MM.1S (cell line): ENCODE measurements at regions not wholly inside any gene's neighbourhood (a gene's known extent, or its start where the extent isn't known, plus 50 kb on each side); places are given as distances from the start of the nearest gene placed in this dataset.

Experiments
- DNase-seq: peaks from one replicate; pipeline ENCODE4 v3.0.0-alpha.2; 2015
- H2AFZ ChIP-seq: fragments of 300-600 bp; sonication (generic); 2 replicates; pipeline ENCODE4 v1.6.0; 2016; ENCODE audit warnings: antibody characterized with exemption, low read length
- H3F3A ChIP-seq: fragments of 300-600 bp; sonication (generic); 2 replicates; pipeline ENCODE4 v1.6.1; 2016; ENCODE audit warnings: mild to moderate bottlenecking, antibody characterized with exemption, low read length, moderate library complexity, mixed read lengths; ENCODE audit not compliant: insufficient read depth
- H3K27ac ChIP-seq: fragments of 300-600 bp; sonication (generic); 2 replicates; pipeline ENCODE4 v1.5.1; 2016; ENCODE audit warnings: mild to moderate bottlenecking, low read length
- H3K27me3 ChIP-seq: fragments of 300-600 bp; sonication (generic); replicated peaks from 2 replicates; pipeline ENCODE4 v1.6.0; 2016; ENCODE audit warnings: low read length; ENCODE audit not compliant: insufficient read depth
- H3K36me3 ChIP-seq: fragments of 300-600 bp; sonication (generic); replicated peaks from 2 replicates; pipeline ENCODE4 v1.6.1; 2016; ENCODE audit warnings: mild to moderate bottlenecking, low read length, mixed read lengths; ENCODE audit not compliant: insufficient read depth
- H3K4me1 ChIP-seq: fragments of 300-600 bp; sonication (generic); 2 replicates; pipeline ENCODE4 v1.6.1; 2016; ENCODE audit warnings: low read length, mixed read lengths
- H3K4me2 ChIP-seq: fragments of 300-600 bp; sonication (generic); 2 replicates; pipeline ENCODE4 v1.6.0; 2016; ENCODE audit warnings: low read depth, low read length
- H3K4me3 ChIP-seq: fragments of 300-600 bp; sonication (generic); 2 replicates; pipeline ENCODE4 v1.5.1; 2016; ENCODE audit warnings: low read length, mixed read lengths
- H3K79me2 ChIP-seq: fragments of 300-600 bp; sonication (generic); 2 replicates; pipeline ENCODE4 v1.6.1; 2016; ENCODE audit warnings: mixed run types, low read length, mixed read lengths
- H3K9ac ChIP-seq: fragments of 300-600 bp; sonication (generic); 2 replicates; pipeline ENCODE4 v1.6.1; 2016; ENCODE audit warnings: low read length, mixed read lengths
- H3K9me2 ChIP-seq: fragments of 300-600 bp; sonication (generic); replicated peaks from 2 replicates; pipeline ENCODE4 v1.6.1; 2016; ENCODE audit warnings: mild to moderate bottlenecking, low read length, mixed read lengths; ENCODE audit not compliant: insufficient read depth
- H3K9me3 ChIP-seq: fragments of 300-600 bp; sonication (generic); replicated peaks from 2 replicates; pipeline ENCODE4 v1.6.1; 2016; ENCODE audit warnings: mild to moderate bottlenecking, low read length, mixed read lengths; ENCODE audit not compliant: insufficient read depth
- H4K20me1 ChIP-seq: fragments of 300-600 bp; sonication (generic); 2 replicates; pipeline ENCODE4 v1.6.1; 2016; ENCODE audit warnings: mild to moderate bottlenecking, low read length, moderate library complexity, mixed read lengths; ENCODE audit not compliant: insufficient read depth
- CTCF ChIP-seq: fragments of 300-600 bp; sonication (generic); IDR thresholded peaks from 2 replicates; pipeline ENCODE4 v1.5.1; 2016; ENCODE audit warnings: antibody characterized with exemption, low read length, mixed read lengths
- EZH2 ChIP-seq: fragments of 300-600 bp; sonication (generic); optimal IDR thresholded peaks from 2 replicates; pipeline ENCODE3; 2017; ENCODE audit warnings: low read depth, mild to moderate bottlenecking, antibody characterized with exemption, low read length, mixed read lengths
- EZH2phosphoT487 ChIP-seq: fragments of 300-600 bp; sonication (generic); IDR thresholded peaks from 2 replicates; pipeline ENCODE4 v1.6.1; 2018; ENCODE audit warnings: antibody characterized with exemption, low read length

DNA sequence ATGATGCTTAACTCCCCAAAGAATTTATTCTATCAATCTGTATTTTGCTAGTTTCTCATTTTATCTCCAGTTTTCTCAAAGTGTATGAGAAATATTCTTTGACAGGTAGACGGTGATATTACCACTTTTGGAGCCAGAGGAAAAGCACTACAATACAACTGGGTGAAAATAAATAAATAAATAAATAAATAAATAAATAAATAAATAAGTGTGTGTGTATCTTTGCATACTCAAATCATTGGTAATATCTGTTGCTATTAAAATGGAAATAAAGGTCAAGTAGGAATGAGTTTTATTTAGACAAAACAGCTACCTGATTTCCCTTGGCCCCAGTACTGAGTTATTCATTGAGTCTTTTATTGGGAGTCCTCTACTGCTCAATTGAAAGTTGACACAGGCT is 114.3 kb downstream of the RBMX2 start:
- Histone ChIP-seq H3K27ac (no peak overlapping the region), H3F3A (no peaks in the 10 kb centered on the region), H3K4me3 (no peak overlapping the region), H3K27me3 (no peaks in the 10 kb centered on the region), H3K4me2 (no peak overlapping the region), H3K9ac (no peak overlapping the region), H3K9me3 (no peaks in the 10 kb centered on the region), H2AFZ (no peak overlapping the region), H3K36me3 (no peaks in the 10 kb centered on the region), H4K20me1 (no peaks in the 10 kb centered on the region), H3K79me2 (no peaks in the 10 kb centered on the region), H3K4me1 (no peaks in the 10 kb centered on the region), H3K9me2 (no peaks in the 10 kb centered on the region)
- no peak for DNase-seq
- TF ChIP-seq CTCF (no peak), EZH2phosphoT487 (no peak), EZH2 (no peak)

GRCh38 chrX:130523460-130524394 is 121.9 kb downstream of the RBMX2 start:
- Histone ChIP-seq H3K79me2 (no peaks in the 10 kb centered on the region), H3K9ac (no peak overlapping the region), H3K9me3 (no peaks in the 10 kb centered on the region), H3F3A (no peaks in the 10 kb centered on the region), H3K4me2 (no peak overlapping the region), H4K20me1 (no peaks in the 10 kb centered on the region), H3K36me3 (no peaks in the 10 kb centered on the region), H3K4me1 (no peaks in the 10 kb centered on the region), H3K27ac (no peak overlapping the region), H3K9me2 (no peaks in the 10 kb centered on the region), H3K4me3 (no peak overlapping the region), H3K27me3 (no peaks in the 10 kb centered on the region), H2AFZ (no peak overlapping the region)
- TF ChIP-seq CTCF (no peak), EZH2phosphoT487 (no peak), EZH2 (no peak)
- DNase-seq: no peak

- Histone ChIP-seq H2AFZ (no peak overlapping the region), H3K4me3 (no peak overlapping the region), H3K36me3 (no peaks in the 10 kb centered on the region)
Observed at GRCh38 chrX:130524476-130525194, 122.8 kb downstream of the RBMX2 start.

More at GRCh38 chrX:130524476-130525194, 122.8 kb downstream of the RBMX2 start:
- TF ChIP-seq CTCF: no peak
- no peak for TF ChIP-seq EZH2phosphoT487
- TF ChIP-seq EZH2: no peak
- no peaks in the 10 kb centered on the region for H3K79me2 ChIP-seq
- no peak overlapping the region for H3K4me2 ChIP-seq
- no peaks in the 10 kb centered on the region for H3K4me1 ChIP-seq
- H3K9ac ChIP-seq: no peak overlapping the region
- DNase-seq: no peak
- H3K9me2 ChIP-seq: no peaks in the 10 kb centered on the region
- H3F3A ChIP-seq: no peaks in the 10 kb centered on the region
- H4K20me1 ChIP-seq: no peaks in the 10 kb centered on the region
- H3K27ac ChIP-seq: no peak overlapping the region
- H3K27me3 ChIP-seq: no peaks in the 10 kb centered on the region
- H3K9me3 ChIP-seq: no peaks in the 10 kb centered on the region
